Fibroblast of the conjunctiva (primary cell): ENCODE measurements at regions not wholly inside any gene's neighbourhood (a gene's known extent, or its start where the extent isn't known, plus 50 kb on each side); places are given as distances from the start of the nearest gene placed in this dataset.

Experiments
- DNase-seq: peaks from one replicate; pipeline ENCODE4 v3.0.0-alpha.2; 2010; ENCODE audit warnings: low read depth

DNA sequence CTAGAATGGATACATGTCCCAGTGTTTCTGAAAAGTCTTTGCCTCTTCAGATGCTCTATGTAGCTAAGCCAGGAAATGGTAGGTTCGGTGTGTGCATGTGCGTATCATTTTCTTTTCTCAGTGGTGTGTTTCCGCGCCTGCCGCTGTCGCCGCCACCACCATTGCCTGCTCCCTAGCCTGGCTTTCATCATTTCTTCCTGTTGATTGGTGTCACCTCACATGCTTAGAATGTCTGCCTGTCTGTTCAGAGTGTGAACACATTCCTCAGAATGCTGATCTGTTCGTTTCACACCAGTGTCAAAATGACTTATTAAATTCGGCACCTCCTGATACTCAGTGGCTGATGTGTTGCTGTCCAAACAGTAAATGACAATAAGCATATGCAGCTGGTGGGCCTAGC, 255.2 kb upstream of the SPRED2 start:
- DNase-seq: no peak

DNA sequence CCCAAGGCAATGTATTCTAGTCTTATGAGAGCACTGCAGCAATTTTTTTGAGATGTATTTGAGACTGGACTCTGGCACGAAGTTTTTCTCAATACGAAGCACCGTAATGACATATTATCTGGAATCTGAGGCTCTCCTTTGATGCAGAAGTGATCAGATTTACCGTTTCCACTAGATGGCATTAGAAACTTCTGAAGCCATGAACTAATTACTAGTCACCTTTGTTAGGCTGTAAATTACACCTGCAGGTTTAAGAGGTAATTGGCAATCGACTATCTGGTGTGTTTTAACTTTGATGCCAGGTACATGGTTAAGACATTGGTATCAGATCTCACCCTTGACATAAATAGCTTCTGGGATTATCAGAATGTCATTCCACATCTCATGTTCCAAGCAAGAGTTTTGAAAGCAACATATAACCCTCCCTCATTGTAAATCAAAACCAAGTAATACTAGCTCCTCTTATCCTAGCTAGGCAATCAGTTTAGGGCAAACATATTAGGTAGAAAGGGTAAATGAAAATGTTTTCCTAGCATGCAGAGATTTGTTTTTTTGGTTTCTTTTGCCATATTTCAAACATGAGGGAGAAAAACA, 254.6 kb upstream of the SPRED2 start:
- DNase-seq: no peak

GRCh38 chr2:65681503-65681902, 249.1 kb upstream of the SPRED2 start:
- no peak for DNase-seq

DNA sequence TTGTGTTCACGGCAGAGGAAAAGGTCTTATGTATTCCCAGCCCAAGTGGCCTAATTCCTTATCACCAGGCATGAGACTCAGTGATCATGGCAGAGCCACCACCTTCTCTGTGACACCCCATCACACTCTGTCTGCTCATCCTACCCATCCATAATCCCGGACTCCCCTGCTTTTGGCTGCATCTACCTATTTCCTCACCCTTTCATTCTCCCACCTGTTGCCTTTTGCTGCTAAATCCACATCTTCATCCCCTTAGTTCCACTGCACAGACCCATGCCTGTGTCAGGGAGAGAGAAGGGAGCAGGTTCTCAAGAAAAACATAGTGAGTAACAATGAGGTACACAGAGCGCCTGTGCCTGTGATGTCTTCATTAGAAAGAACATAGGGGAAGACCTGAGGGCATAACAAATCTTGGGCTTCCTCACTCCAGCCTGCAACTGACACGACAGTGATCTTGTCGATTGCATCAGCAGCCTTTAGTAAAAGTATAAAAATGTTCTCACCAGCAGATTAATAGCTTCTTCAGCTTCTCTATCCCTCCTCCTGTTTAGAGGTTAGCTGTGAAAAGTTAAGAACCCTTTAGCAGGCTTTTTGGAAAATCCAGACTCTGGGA, 246.5 kb upstream of the SPRED2 start:
- no peak for DNase-seq

- DNase-seq: no peak
Observed at GRCh38 chr2:65675350-65675749, 243.0 kb upstream of the SPRED2 start.

GRCh38 chr2:65671670-65672242, 239.4 kb upstream of the SPRED2 start:
- no peak for DNase-seq

GRCh38 chr2:65669574-65669973, 237.2 kb upstream of the SPRED2 start:
- DNase-seq: no peak

DNA sequence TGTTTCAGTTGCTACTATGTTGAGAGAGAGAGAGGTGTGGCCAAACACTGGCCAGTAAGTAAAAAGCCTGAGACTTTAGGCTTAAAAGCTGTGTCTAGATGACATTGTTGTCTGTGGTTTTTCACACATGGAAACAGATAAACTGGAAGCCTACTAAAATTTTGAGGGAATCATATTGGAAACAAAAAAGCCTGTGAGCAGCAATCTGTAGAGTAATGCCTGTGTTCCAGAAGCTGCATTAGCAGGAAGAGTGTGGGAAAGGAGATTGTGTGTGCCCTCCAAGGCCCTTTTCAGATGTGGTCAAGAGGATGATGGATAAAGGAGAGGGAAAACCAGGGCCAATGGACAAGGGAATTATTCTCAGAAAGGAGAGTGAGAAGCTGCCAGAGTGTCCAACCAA, 236.3 kb upstream of the SPRED2 start:
- DNase-seq: no peak

- no peak for DNase-seq
Observed at GRCh38 chr2:65666156-65666725, 233.8 kb upstream of the SPRED2 start.

- DNase-seq: no peak
Observed at GRCh38 chr2:65664931-65665330, 232.5 kb upstream of the SPRED2 start.

DNA sequence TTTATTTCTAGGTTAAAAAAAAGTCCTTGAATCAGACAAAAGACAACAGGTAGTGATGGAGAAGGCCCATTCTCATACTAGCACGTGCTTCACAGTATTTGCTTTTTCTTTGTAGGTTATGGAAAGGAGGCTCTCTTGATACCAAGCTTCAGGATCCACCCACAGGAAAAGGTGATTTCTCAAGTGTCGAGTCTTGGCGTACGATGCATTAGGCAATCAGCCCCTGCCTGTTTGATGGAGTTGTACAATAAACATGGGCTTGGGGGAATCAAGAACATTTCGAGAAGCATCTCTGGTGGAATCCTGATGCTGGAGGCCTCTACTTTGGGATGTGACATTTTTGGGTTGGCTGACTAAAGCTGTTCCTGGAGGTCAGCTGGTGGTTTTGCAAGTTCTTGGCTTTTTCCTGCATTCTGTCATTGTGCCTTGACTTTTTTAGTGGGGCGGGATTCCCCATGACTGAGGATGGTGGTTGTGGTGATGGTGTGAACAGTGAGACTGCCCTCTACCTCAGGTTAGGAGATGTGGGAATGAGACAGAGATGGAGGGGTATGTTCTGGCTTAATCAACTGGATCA, 231.5 kb upstream of the SPRED2 start:
- no peak for DNase-seq

- DNase-seq: no peak
Observed at GRCh38 chr2:65662654-65663432, 230.4 kb upstream of the SPRED2 start.

DNA sequence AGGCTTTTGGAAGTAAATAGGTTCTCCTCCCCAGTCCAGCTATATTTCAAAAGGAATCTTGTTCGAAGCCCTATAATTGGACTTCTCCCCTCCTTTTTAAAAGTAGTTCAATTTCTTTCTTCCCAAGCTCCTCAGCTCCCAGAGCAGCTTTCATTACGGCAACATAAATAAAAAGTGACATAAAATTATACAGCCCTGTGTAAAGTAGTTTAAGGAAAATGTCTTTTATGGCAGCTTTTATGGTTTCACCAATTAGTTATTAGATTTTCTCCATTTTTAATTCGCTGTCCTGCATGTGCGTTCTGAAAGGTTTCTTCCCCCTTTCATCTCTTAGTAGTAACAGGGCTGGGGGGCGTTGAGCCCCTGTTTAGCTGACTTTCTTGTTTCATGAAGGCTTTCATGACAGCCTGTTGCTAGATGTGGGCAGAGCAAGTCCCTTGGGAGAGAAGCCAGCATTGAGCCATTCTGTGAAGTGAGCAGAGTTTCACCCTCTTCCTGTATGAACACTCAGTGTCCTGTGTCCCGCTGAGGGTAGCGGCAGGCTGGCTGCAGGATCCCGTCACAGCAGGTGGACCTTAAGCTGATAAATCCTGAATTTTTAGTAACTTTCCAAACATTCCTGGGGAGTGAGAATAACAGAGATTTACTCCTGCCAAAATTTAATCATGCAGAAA, 229.7 kb upstream of the SPRED2 start:
- DNase-seq: no peak

DNA sequence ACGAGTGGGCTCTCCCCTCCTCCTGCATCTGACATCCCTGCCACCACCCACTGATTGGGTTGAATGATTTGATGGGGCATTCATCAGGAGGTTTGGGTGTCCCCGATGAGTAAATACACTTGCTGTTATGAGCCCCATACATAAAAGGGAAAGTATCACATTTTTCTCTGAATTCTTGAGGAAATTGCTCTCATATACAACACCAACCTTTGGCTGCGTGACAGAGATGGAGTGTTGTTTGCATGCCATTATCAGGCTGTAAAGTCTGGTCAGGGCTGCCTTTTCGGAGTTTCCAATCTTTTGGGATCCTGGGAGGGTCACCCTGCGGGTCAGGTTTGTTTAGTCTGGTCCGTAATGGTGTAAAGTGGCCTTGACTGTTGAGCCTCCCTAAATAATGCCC, 227.9 kb upstream of the SPRED2 start:
- DNase-seq: no peak

DNA sequence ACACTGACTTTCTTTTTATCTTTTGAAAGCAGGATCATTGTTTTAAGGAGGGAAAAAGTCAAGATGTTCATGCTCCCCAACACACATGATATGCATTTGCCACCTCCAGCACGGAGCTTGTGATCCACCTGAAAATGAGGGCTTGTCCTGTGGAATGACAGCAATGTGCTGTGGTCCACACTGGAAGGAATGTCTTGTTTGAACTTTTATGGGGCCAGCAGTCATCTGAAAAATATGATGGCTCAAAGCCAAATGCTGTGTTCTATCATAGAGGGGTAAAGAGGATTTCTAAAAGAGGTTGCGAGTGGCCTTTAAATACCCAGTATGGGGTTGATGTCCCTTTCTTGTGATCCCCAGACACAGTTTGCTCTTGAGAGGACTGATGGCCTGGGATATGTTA, 226.5 kb upstream of the SPRED2 start:
- DNase-seq: no peak

GRCh38 chr2:65658266-65658665, 225.9 kb upstream of the SPRED2 start:
- DNase-seq: no peak

DNA sequence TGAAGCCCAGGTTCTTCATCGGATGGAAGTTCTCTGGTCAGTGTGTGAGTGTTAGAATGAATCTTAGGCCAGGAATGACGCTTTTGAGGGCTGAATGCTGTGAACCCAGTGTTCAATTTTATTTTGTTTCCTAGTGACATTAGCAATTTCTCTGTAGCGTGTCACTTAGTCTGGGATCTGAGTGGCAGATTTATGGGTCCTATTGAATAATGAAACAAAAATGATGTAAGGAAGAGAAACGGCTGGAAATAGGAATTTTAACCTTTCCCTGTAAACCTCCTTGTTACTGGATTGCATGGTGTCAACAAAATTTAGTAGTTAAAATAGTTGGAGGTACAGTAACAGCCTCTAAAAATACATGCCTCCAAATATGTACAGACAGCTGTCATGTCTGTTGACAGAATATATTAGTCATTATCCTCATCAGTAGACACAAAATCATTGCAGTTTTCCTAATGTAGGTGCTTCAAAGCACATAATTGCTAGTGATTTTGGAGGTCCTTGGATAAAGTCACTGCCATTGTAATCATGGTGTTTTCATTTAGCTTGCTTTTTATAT, 223.8 kb upstream of the SPRED2 start:
- no peak for DNase-seq

- DNase-seq: no peak
Observed at GRCh38 chr2:65655000-65655399, 222.6 kb upstream of the SPRED2 start.

- DNase-seq: no peak
Observed at GRCh38 chr2:65654496-65654895, 222.1 kb upstream of the SPRED2 start.

DNA sequence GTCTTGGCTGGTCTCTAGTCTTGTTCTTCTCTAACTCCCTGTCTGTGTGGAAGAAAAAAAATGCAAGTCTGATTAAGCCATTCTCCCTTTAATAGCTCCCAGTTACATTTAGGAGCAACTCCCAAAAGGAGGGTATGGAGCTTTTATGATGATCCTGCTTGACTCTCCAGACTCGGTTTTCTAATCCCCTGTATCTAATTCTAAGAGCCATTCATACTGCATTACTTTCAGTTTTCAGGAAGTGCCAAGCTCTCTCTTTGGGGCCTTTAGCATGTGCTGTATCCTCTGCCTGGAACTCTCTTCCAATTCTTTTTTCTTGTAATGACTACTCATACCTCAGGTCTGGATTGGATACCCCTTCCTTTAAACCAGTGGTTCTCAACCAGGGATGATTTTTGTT, 219.7 kb upstream of the SPRED2 start:
- DNase-seq: no peak

DNA sequence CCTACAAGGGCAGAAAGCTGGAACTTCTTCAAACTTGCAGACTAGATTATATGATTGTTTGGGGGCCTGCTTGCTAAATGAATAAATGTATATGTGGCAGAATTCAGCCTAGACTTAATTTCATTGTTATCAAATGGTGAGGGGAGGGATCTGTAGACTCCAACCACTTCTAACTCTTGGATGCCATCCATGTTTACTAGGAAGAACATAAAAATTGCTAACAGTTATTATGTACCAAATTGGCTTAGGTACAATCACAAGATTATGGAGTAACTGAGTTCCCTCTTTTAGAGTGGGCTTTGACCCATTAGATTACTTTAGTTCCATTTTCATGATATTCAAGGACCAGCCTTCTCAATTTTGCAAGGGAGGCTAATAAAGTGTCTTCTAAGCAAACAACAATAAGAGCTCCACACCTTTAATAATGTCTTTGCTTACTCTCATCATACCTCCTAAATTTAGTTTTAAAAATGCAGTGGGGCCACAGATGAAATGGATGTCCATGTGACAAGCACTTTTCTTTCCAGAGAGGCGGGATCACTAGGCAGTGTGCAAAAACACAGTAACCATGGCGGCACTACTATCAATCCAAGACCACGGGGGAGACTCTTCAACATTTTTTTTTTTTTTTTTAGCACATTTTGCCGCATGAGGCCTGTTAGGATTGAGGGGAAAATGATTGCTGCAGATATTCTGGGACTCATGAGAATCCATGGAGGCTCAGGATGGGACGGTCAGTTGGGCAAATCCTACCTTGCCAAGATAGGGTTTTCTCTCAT, 217.6 kb upstream of the SPRED2 start:
- DNase-seq: no peak
